Osteoblast (primary cell): ENCODE measurements at regions not wholly inside any gene's neighbourhood (a gene's known extent, or its start where the extent isn't known, plus 50 kb on each side); places are given as distances from the start of the nearest gene placed in this dataset.

Experiments
- DNase-seq: peaks from one replicate; pipeline ENCODE4 v3.0.0; 2011; ENCODE audit warnings: low spot score, mixed read lengths; ENCODE audit not compliant: insufficient read length; ENCODE audit errors: missing footprints
- H2AFZ ChIP-seq: 2 replicates; pipeline ENCODE4 v1.6.0; 2011; ENCODE audit warnings: mild to moderate bottlenecking, low read length
- H3K27ac ChIP-seq: 2 replicates; pipeline ENCODE4 v1.5.1; 2011; ENCODE audit warnings: mild to moderate bottlenecking, low read depth, low read length, moderate library complexity
- H3K27me3 ChIP-seq: 2 replicates; pipeline ENCODE4 v1.6.0; 2012; ENCODE audit warnings: mild to moderate bottlenecking, control low read depth, inconsistent platforms, low read length, moderate library complexity; ENCODE audit not compliant: insufficient read depth
- H3K36me3 ChIP-seq: 2 replicates; pipeline ENCODE4 v1.5.1; 2011; ENCODE audit warnings: mild to moderate bottlenecking, low read length, control low read depth, moderate library complexity; ENCODE audit not compliant: insufficient read depth
- H3K4me1 ChIP-seq: 2 replicates; pipeline ENCODE4 v1.5.1; 2011; ENCODE audit warnings: mild to moderate bottlenecking, low read length, control low read depth, moderate library complexity; ENCODE audit not compliant: insufficient read depth
- H3K4me2 ChIP-seq: 2 replicates; pipeline ENCODE4 v1.6.0; 2011; ENCODE audit warnings: mild to moderate bottlenecking, low read length; ENCODE audit not compliant: insufficient read depth
- H3K4me3 ChIP-seq: fragments of 200-600 bp; sonication (generic); 3 replicates; pipeline ENCODE4 v1.5.1; 2012; ENCODE audit warnings: mild to moderate bottlenecking, low read length, inconsistent platforms; ENCODE audit not compliant: insufficient read depth
- H3K79me2 ChIP-seq: 2 replicates; pipeline ENCODE4 v1.6.0; 2012; ENCODE audit warnings: mild to moderate bottlenecking, low read length, control low read depth, inconsistent platforms; ENCODE audit not compliant: insufficient read depth
- H3K9me3 ChIP-seq: 2 replicates; pipeline ENCODE4 v1.5.1; 2011; ENCODE audit warnings: low read depth, low read length, control low read depth
- H4K20me1 ChIP-seq: 2 replicates; pipeline ENCODE4 v1.6.0; 2012; ENCODE audit warnings: mild to moderate bottlenecking, low read length, control low read depth; ENCODE audit not compliant: insufficient read depth
- CTCF ChIP-seq: IDR thresholded peaks from 2 replicates; pipeline ENCODE4 v1.5.1; 2011; ENCODE audit warnings: mild to moderate bottlenecking, low read depth, low read length, moderate library complexity; ENCODE audit errors: extremely low read depth

- no peak overlapping the region for H2AFZ ChIP-seq
- TF ChIP-seq CTCF = no peak
- H4K20me1 ChIP-seq = no peaks in the 10 kb centered on the region
- no peak overlapping the region for H3K4me2 ChIP-seq
- DNase-seq = no peak
- no peak overlapping the region for H3K4me3 ChIP-seq
- no peak overlapping the region for H3K27ac ChIP-seq
- H3K4me1 ChIP-seq = no peaks in the 10 kb centered on the region
- no peaks in the 10 kb centered on the region for H3K9me3 ChIP-seq
- H3K79me2 ChIP-seq = no peaks in the 10 kb centered on the region
- H3K36me3 ChIP-seq = no peaks in the 10 kb centered on the region
- H3K27me3 ChIP-seq = no peaks in the 10 kb centered on the region
Observed at GRCh38 chr22:34592123-34592740, 473.7 kb upstream of the ISX start.

DNA sequence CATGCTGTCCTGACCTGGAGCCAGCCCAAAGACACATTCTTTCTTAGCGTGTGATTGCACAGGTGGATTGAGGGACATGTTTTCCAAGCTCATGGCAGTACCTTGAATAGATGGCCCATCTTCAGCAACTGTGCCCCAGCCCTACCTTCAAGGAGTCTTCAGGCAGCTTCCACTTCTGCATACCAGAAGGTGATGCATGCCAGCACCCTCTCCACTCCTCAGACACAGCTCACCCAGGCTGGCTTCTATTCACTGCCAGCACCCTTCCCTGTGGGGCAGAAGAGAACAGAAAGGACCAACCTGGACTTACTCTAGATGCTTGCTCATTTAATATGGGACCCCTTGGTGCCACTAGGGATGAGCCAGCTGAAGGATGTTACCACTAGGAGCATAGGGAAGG lies 466.4 kb upstream of the ISX start:
- Histone ChIP-seq H3K4me3 (no peak overlapping the region), H3K79me2 (no peaks in the 10 kb centered on the region), H3K4me1 (no peaks in the 10 kb centered on the region), H3K27ac (no peak overlapping the region), H3K27me3 (no peaks in the 10 kb centered on the region), H3K9me3 (no peaks in the 10 kb centered on the region), H3K4me2 (no peak overlapping the region), H3K36me3 (no peaks in the 10 kb centered on the region), H2AFZ (no peak overlapping the region), H4K20me1 (no peaks in the 10 kb centered on the region)
- no peak for DNase-seq
- no peak for TF ChIP-seq CTCF

DNA sequence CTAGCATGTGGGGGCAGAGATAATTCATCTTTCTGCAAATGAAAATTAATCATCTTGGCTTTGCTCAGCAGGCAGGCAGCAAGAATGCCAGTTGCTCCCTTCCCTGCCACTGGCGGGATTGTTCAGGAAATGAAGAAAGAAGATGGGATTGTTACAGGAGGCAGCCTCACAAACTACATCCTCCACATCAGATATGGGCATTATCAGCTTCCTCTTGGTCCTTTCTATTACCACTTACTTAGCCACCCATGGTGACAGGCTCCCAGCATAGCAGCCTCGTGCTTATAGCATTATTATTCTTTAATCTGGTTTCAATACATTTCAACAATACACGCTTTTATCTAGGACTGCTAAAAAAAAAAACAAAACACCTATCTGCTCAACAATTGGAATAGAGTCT lies 461.6 kb upstream of the ISX start:
- no peaks in the 10 kb centered on the region for H3K79me2 ChIP-seq
- no peaks in the 10 kb centered on the region for H3K36me3 ChIP-seq
- no peak overlapping the region for H3K4me3 ChIP-seq
- DNase-seq = no peak
- H3K4me2 ChIP-seq = no peak overlapping the region
- no peaks in the 10 kb centered on the region for H3K27me3 ChIP-seq
- TF ChIP-seq CTCF = no peak
- H3K4me1 ChIP-seq = no peaks in the 10 kb centered on the region
- H3K9me3 ChIP-seq = no peaks in the 10 kb centered on the region
- H4K20me1 ChIP-seq = no peaks in the 10 kb centered on the region
- no peak overlapping the region for H2AFZ ChIP-seq
- no peak overlapping the region for H3K27ac ChIP-seq

DNA sequence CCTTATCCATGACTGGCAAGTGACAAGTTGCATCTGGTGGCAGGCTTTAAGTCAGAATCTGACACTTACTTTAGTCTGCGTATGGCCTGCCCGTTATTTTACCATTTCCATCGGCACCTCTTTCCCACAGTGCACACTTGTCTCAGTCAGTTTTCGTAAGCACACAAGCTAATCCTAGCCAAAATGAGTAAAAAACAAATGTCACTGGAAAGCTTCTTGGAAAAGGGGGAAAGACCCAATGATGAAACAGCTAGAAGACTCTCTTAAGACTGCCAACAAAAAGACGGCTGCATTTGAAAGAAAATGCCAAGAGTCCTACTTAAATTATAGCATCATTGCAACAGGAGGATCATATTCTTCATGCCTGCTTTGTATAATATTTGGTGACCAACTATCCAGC lies 457.9 kb upstream of the ISX start:
- TF ChIP-seq CTCF = no peak
- no peaks in the 10 kb centered on the region for H3K4me1 ChIP-seq
- H3K27ac ChIP-seq = no peak overlapping the region
- no peak overlapping the region for H2AFZ ChIP-seq
- no peaks in the 10 kb centered on the region for H3K79me2 ChIP-seq
- H3K9me3 ChIP-seq = no peaks in the 10 kb centered on the region
- no peaks in the 10 kb centered on the region for H3K36me3 ChIP-seq
- no peaks in the 10 kb centered on the region for H4K20me1 ChIP-seq
- DNase-seq = no peak
- no peak overlapping the region for H3K4me2 ChIP-seq
- no peaks in the 10 kb centered on the region for H3K27me3 ChIP-seq
- H3K4me3 ChIP-seq = no peak overlapping the region
